ENCODE measurements at regions not wholly inside any gene's neighbourhood (a gene's known extent, or its start where the extent isn't known, plus 50 kb on each side); places are given as distances from the start of the nearest gene placed in this dataset.

DNA sequence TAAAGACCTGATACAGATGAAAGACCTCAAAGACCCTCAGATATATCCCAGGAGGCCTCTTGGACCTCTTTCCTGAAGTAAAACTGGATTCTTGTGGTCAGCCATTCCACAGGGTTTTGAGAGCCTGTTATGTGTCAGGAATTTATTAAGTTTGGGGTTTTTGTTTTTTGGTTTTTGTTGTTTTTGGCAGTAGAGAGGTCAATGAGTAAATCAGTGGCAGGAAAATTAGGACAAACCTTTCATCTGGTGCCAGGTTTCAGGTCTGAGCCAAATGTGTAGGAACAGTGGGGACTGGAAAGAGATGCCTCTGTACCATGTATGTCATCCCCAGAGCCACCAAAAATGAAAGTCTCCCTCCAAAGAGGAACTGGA, 520.4 kb upstream of the MDFIC2 start:
- TF ChIP-seq, protein P1, sequence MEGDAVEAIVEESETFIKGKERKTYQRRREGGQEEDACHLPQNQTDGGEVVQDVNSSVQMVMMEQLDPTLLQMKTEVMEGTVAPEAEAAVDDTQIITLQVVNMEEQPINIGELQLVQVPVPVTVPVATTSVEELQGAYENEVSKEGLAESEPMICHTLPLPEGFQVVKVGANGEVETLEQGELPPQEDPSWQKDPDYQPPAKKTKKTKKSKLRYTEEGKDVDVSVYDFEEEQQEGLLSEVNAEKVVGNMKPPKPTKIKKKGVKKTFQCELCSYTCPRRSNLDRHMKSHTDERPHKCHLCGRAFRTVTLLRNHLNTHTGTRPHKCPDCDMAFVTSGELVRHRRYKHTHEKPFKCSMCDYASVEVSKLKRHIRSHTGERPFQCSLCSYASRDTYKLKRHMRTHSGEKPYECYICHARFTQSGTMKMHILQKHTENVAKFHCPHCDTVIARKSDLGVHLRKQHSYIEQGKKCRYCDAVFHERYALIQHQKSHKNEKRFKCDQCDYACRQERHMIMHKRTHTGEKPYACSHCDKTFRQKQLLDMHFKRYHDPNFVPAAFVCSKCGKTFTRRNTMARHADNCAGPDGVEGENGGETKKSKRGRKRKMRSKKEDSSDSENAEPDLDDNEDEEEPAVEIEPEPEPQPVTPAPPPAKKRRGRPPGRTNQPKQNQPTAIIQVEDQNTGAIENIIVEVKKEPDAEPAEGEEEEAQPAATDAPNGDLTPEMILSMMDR (conservative IDR thresholded peaks at IDR 0.05; ENCODE audit: low read depth, low read length), result no peak
- TF ChIP-seq EZH2 (IDR thresholded peaks at IDR 0.05; ENCODE audit: low read length, unreplicated experiment), result no peak

Data from PC-3 (cell line).